Esophagus squamous epithelium (tissue), 4 donors: ENCODE measurements at regions not wholly inside any gene's neighbourhood (a gene's known extent, or its start where the extent isn't known, plus 50 kb on each side); places are given as distances from the start of the nearest gene placed in this dataset.

ENCODE experiments used
- POLR2A ChIP-seq, 4 donors: fragments of 450-650 bp; IDR thresholded peaks; one replicate each; pipeline ENCODE4 v1.6.1; 2017; ENCODE audit warnings: antibody characterized with exemption in 4 of 4, mild to moderate bottlenecking in 4 of 4, moderate library complexity in 3 of 4
- TF ChIP-seq, protein P1 (sequence below), 6 experiments: fragments of 450-650 bp in 4 of 6; fragments of 200-600 bp in 2 of 6; sonication (generic) in 2 of 6; IDR thresholded peaks; one replicate each; pipeline ENCODE4 v1.5.1; 2016 to 2019; ENCODE audit warnings: antibody characterized with exemption in 6 of 6, mild to moderate bottlenecking in 4 of 6, moderate library complexity in 4 of 6

DNA sequence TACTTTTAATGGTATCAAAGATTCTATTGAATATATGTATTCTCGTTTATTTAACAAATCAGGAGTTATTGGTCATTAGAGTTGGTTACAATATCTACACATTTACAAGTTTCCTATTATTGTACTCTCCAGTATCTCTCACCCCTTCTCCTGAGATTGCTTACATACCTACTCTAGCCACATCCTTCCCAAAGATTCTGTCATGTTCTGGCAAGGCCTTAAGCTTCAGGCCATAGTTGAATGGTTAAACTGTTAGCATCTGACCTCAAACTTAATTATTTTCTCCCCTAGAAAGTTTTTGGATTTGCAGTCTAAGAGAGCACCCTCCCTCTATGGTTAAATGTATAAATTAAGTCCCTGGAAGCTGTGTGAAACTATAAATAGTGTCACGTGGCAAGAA is 784.2 kb downstream of the GLUD2 start:
- TF ChIP-seq, protein P1, sequence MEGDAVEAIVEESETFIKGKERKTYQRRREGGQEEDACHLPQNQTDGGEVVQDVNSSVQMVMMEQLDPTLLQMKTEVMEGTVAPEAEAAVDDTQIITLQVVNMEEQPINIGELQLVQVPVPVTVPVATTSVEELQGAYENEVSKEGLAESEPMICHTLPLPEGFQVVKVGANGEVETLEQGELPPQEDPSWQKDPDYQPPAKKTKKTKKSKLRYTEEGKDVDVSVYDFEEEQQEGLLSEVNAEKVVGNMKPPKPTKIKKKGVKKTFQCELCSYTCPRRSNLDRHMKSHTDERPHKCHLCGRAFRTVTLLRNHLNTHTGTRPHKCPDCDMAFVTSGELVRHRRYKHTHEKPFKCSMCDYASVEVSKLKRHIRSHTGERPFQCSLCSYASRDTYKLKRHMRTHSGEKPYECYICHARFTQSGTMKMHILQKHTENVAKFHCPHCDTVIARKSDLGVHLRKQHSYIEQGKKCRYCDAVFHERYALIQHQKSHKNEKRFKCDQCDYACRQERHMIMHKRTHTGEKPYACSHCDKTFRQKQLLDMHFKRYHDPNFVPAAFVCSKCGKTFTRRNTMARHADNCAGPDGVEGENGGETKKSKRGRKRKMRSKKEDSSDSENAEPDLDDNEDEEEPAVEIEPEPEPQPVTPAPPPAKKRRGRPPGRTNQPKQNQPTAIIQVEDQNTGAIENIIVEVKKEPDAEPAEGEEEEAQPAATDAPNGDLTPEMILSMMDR (IDR thresholded peaks at IDR 0.05) = no peak
- TF ChIP-seq POLR2A (IDR thresholded peaks at IDR 0.05) = no peak
